ENCODE measurements at regions not wholly inside any gene's neighbourhood (a gene's known extent, or its start where the extent isn't known, plus 50 kb on each side); places are given as distances from the start of the nearest gene placed in this dataset.

DNA sequence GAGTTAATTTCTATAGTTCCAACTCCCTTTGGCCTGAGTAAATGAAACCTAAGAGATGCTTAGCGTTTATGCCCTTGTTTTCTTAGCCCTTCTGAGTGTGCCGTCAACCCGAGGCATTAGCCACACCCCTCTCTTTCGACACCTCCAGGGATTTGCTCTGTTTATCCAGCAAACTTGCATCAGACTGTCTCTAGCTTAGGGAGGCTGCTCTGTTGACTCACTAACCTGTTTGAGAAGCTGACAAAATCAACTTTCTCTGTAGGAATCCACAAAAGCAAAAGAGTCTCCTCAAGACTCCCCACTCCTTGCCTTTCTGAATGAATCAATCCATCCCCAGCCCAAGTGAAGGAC, 317.6 kb downstream of the TNS1 start:
- H3K27me3 ChIP-seq (ENCODE audit: control insufficient read depth, insufficient read depth, low read length) = no peaks in the 10 kb centered on the region
- no peak for ATAC-seq
- ChIA-PET POLR2A (no interaction called here), CTCF (no interaction called here)
- no peak overlapping the region for H3K4me3 ChIP-seq (ENCODE audit: low read depth in 2 of 2, low read length in 2 of 2)
- H3K4me1 ChIP-seq (ENCODE audit: control insufficient read depth, insufficient read depth, low read length) = no peaks in the 10 kb centered on the region
- no peaks in the 10 kb centered on the region for H3K36me3 ChIP-seq (ENCODE audit: control insufficient read depth, insufficient read depth, low read length)
- H3K27ac ChIP-seq (ENCODE audit: low read length) = no peak overlapping the region
- TF ChIP-seq CTCF (IDR thresholded peaks at IDR 0.05) (no peak), TCF7L2 (IDR thresholded peaks at IDR 0.05; ENCODE audit: low read depth, low read length) (no peak), POLR2AphosphoS5 (IDR thresholded peaks at IDR 0.05; ENCODE audit: low read depth, low read length) (no peak), SIN3A (IDR thresholded peaks at IDR 0.05; ENCODE audit: borderline replicate concordance, insufficient read depth, low read depth, low read length) (no peak)
- TF ChIP-seq, protein P1, sequence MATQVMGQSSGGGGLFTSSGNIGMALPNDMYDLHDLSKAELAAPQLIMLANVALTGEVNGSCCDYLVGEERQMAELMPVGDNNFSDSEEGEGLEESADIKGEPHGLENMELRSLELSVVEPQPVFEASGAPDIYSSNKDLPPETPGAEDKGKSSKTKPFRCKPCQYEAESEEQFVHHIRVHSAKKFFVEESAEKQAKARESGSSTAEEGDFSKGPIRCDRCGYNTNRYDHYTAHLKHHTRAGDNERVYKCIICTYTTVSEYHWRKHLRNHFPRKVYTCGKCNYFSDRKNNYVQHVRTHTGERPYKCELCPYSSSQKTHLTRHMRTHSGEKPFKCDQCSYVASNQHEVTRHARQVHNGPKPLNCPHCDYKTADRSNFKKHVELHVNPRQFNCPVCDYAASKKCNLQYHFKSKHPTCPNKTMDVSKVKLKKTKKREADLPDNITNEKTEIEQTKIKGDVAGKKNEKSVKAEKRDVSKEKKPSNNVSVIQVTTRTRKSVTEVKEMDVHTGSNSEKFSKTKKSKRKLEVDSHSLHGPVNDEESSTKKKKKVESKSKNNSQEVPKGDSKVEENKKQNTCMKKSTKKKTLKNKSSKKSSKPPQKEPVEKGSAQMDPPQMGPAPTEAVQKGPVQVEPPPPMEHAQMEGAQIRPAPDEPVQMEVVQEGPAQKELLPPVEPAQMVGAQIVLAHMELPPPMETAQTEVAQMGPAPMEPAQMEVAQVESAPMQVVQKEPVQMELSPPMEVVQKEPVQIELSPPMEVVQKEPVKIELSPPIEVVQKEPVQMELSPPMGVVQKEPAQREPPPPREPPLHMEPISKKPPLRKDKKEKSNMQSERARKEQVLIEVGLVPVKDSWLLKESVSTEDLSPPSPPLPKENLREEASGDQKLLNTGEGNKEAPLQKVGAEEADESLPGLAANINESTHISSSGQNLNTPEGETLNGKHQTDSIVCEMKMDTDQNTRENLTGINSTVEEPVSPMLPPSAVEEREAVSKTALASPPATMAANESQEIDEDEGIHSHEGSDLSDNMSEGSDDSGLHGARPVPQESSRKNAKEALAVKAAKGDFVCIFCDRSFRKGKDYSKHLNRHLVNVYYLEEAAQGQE (IDR thresholded peaks at IDR 0.05; ENCODE audit: insufficient read depth in 1 of 2, low read depth in 2 of 2, low read length in 1 of 2) = no peak
- in situ Hi-C loops (cut with HindIII; ENCODE audit: low pct_unique_long_range_greater_than_20kb, low sequenced_read_pairs) = no loop called here
- no peak for DNase-seq (ENCODE audit: low read depth, low spot score)
- BruUV-seq (replicated peaks) = no TSS peak
- intact Hi-C loops (cut with micrococcal nuclease; ENCODE audit: unreplicated experiment) = no loop called here
- no peaks in the 10 kb centered on the region for H3K9me3 ChIP-seq (ENCODE audit: control insufficient read depth, insufficient read depth, low read depth, low read length)

- H3K4me1 ChIP-seq (ENCODE audit: control insufficient read depth, insufficient read depth, low read length) = no peaks in the 10 kb centered on the region
- H3K9me3 ChIP-seq (ENCODE audit: control insufficient read depth, insufficient read depth, low read depth, low read length) = no peaks in the 10 kb centered on the region
- no peak for ATAC-seq
- no peak for TF ChIP-seq CTCF (IDR thresholded peaks at IDR 0.05)
- TF ChIP-seq TCF7L2 (IDR thresholded peaks at IDR 0.05; ENCODE audit: low read depth, low read length) = no peak
- TF ChIP-seq POLR2AphosphoS5 (IDR thresholded peaks at IDR 0.05; ENCODE audit: low read depth, low read length) = no peak
- TF ChIP-seq, protein P1 (IDR thresholded peaks at IDR 0.05; ENCODE audit: insufficient read depth in 1 of 2, low read depth in 2 of 2, low read length in 1 of 2) = no peak
- TF ChIP-seq SIN3A (IDR thresholded peaks at IDR 0.05; ENCODE audit: borderline replicate concordance, insufficient read depth, low read depth, low read length) = no peak
- no peak for DNase-seq (ENCODE audit: low read depth, low spot score)
- no peaks in the 10 kb centered on the region for H3K27me3 ChIP-seq (ENCODE audit: control insufficient read depth, insufficient read depth, low read length)
- no peaks in the 10 kb centered on the region for H3K36me3 ChIP-seq (ENCODE audit: control insufficient read depth, insufficient read depth, low read length)
- no peak overlapping the region for H3K27ac ChIP-seq (ENCODE audit: low read length)
- H3K4me3 ChIP-seq (ENCODE audit: low read depth in 2 of 2, low read length in 2 of 2) = no peak overlapping the region
- intact Hi-C loops (cut with micrococcal nuclease; ENCODE audit: unreplicated experiment) = no loop called here
- POLR2A ChIA-PET = no interaction called here
- BruUV-seq (replicated peaks) = no TSS peak
- in situ Hi-C loops (cut with HindIII; ENCODE audit: low pct_unique_long_range_greater_than_20kb, low sequenced_read_pairs) = no loop called here
- CTCF ChIA-PET = no interaction called here
Observed at GRCh38 chr2:217684431-217685254, 318.2 kb downstream of the TNS1 start.

Data from Panc1 (cell line).